ENCODE measurements at regions not wholly inside any gene's neighbourhood (a gene's known extent, or its start where the extent isn't known, plus 50 kb on each side); places are given as distances from the start of the nearest gene placed in this dataset.

- no peak for DNase-seq (ENCODE audit: low read depth)
- no peak for TF ChIP-seq CTCF (IDR thresholded peaks at IDR 0.05; ENCODE audit: low read length, missing control alignments)
- no peak overlapping the region for H3K4me3 ChIP-seq (replicated peaks; ENCODE audit: low read depth, low read length)
Observed at GRCh38 chr7:41861642-41862041, 158.8 kb upstream of the INHBA start.

GRCh38 chr7:41858201-41858600 is 155.3 kb upstream of the INHBA start:
- no peak overlapping the region for H3K4me3 ChIP-seq (replicated peaks; ENCODE audit: low read depth, low read length)
- DNase-seq (ENCODE audit: low read depth), result no peak
- TF ChIP-seq CTCF (IDR thresholded peaks at IDR 0.05; ENCODE audit: low read length, missing control alignments), result no peak

- peak; percentile 21 for DNase-seq (ENCODE audit: low read depth)
- no peak for TF ChIP-seq CTCF (IDR thresholded peaks at IDR 0.05; ENCODE audit: low read length, missing control alignments)
Observed at GRCh38 chr7:41855798-41856197, 152.9 kb upstream of the INHBA start.

GRCh38 chr7:41847606-41848005 is 144.7 kb upstream of the INHBA start:
- no peak for DNase-seq (ENCODE audit: low read depth)
- no peak overlapping the region for H3K4me3 ChIP-seq (replicated peaks; ENCODE audit: low read depth, low read length)
- no peak for TF ChIP-seq CTCF (IDR thresholded peaks at IDR 0.05; ENCODE audit: low read length, missing control alignments)

More at GRCh38 chr7:41855798-41856197, 152.9 kb upstream of the INHBA start:
- no peak overlapping the region for H3K4me3 ChIP-seq (replicated peaks; ENCODE audit: low read depth, low read length)

GRCh38 chr7:41847151-41847550 is 144.3 kb upstream of the INHBA start:
- no peak for TF ChIP-seq CTCF (IDR thresholded peaks at IDR 0.05; ENCODE audit: low read length, missing control alignments)
- no peak for DNase-seq (ENCODE audit: low read depth)
- no peak overlapping the region for H3K4me3 ChIP-seq (replicated peaks; ENCODE audit: low read depth, low read length)

- DNase-seq (ENCODE audit: low read depth), result no peak
- no peak for TF ChIP-seq CTCF (IDR thresholded peaks at IDR 0.05; ENCODE audit: low read length, missing control alignments)
- no peak overlapping the region for H3K4me3 ChIP-seq (replicated peaks; ENCODE audit: low read depth, low read length)
Observed at GRCh38 chr7:41842956-41843355, 140.1 kb upstream of the INHBA start.

- no peak for DNase-seq (ENCODE audit: low read depth)
- TF ChIP-seq CTCF (IDR thresholded peaks at IDR 0.05; ENCODE audit: low read length, missing control alignments), result no peak
- H3K4me3 ChIP-seq (replicated peaks; ENCODE audit: low read depth, low read length), result no peak overlapping the region
Observed at GRCh38 chr7:41837916-41838315, 135.0 kb upstream of the INHBA start.

All from fibroblast of pulmonary artery (primary cell).